ENCODE measurements at regions not wholly inside any gene's neighbourhood (a gene's known extent, or its start where the extent isn't known, plus 50 kb on each side); places are given as distances from the start of the nearest gene placed in this dataset.
"Not testable (repeated sequence)": the region's sequence is repeated elsewhere in the genome, so short reads cannot be mapped to it uniquely, and the experiment has no call there.

DNA sequence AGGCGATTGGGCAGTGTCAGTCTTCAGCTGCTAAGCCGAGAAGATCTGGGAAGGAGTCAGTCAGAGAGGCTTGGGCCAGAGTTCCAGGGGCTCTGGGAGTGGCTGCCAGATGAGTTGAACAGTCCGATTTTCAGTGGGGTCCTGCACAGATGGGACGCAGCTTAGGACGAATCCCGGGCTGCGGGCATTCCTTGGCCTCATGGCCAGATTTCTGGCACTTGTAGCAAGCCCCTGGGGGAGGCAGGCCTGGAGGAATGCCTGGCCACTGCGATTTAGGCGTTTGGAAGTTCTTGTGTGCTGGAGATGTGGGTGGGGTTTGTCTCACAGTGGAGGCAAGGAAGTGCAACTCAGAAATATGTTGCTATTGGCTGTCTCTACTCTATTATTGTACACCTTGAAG lies 1102.3 kb downstream of the OLFM4 start:
- not testable (repeated sequence) for TF ChIP-seq CTCF, POLR2A (IDR thresholded peaks at IDR 0.05)

Measured in thyroid gland (tissue), 4 donors.